Stromal cell of bone marrow (primary cell): ENCODE measurements at regions not wholly inside any gene's neighbourhood (a gene's known extent, or its start where the extent isn't known, plus 50 kb on each side); places are given as distances from the start of the nearest gene placed in this dataset.
A peak's percentile ranks its signal among the peaks of the same experiment; 100 is the strongest.
"Not testable (repeated sequence)": the region's sequence is repeated elsewhere in the genome, so short reads cannot be mapped to it uniquely, and the experiment has no call there.

ENCODE experiments used
- DNase-seq: peaks from one replicate; pipeline ENCODE4 v3.0.0-alpha.2; 2012; ENCODE audit warnings: low read depth

DNA sequence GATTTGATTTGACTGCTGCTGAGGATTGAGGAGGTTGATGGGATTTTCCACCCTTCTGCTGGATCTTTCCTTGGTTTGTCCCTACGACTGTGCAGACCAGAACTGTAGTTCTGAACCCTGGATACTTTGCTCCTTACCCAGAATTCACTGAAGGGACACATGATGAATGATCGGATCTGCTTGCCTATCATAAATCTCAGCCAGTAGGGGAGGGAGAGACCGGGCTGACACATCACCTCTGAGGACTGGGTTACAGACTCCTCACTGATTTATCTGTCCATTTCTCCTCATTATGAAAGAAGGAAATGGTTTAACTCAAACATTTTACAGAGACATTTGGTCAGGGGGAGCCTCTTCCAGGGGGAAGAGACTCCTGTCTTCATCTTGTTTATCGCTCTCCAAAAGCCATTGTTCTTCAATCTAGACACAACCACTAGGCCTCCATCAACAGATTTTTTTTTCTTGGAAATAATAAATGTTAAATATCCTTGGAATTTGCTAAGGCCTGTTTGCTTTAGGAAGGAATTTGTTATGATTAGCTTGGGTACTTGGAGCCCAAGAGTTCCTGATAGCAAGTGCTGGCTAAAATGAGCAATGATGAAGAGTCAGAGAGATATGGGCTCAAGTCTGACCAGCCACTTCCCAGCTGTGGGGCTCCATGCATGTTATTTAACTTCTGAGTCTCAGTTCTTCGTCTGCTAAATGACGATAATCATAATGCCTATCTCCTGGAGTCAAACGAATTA is 925.5 kb downstream of the SLC4A3 start:
- no peak for DNase-seq

DNA sequence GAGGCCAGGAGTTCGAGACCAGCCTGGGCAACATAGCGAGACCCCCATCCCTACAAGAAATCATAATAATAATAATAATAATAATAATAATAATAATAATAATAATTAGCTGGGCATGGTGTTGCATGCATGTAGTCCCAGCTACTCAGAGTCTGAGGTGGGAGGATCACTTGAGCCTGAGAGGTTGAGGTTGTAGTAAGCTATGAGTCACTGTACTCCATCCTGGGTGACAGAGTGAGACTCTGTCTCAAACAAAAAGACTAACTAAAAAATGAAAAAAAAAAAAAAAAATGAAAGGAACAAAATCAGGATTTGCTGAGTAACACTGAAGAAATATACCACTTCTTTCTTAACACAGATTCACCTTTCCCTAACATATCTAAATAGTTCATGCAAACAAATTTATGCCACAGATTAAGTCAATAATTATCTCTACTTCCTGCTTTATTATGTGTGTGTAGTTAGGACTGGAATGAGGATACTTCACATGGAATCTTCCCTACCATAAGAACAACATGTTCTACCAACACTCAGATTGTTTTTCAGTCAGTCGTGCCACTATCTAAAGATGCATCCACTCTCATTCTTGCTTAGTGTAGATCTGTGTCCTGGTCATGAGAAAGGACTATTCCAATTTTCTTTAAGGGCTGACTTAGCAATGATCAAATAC is 928.7 kb downstream of the SLC4A3 start:
- DNase-seq = no peak

- DNase-seq = peak; percentile 15
Observed at GRCh38 chr2:220556658-220557057, 929.2 kb downstream of the SLC4A3 start.

- DNase-seq = no peak
Observed at GRCh38 chr2:220560192-220560591, 932.8 kb downstream of the SLC4A3 start.

- no peak for DNase-seq
Observed at GRCh38 chr2:220562375-220563140, 935.1 kb downstream of the SLC4A3 start.

DNA sequence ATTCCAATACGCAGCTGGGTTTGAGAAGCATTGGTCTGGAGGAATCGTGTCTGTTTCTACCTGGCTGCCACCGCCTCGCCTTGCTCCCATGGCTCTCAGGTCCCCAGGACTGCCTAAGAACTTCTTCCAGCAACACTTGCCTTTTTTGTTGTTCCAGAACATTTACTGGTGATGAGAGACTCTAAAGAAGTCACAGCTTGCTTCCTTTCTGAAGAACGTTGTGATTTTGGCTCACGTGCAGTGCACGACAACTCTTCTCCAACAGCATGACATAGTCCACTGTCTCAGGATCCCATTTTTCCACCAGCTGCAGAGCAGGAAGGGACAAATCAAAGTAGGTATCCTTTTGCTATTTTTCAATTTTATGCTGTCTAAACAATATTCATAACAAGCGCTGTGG is 940.9 kb downstream of the SLC4A3 start:
- no peak for DNase-seq

DNA sequence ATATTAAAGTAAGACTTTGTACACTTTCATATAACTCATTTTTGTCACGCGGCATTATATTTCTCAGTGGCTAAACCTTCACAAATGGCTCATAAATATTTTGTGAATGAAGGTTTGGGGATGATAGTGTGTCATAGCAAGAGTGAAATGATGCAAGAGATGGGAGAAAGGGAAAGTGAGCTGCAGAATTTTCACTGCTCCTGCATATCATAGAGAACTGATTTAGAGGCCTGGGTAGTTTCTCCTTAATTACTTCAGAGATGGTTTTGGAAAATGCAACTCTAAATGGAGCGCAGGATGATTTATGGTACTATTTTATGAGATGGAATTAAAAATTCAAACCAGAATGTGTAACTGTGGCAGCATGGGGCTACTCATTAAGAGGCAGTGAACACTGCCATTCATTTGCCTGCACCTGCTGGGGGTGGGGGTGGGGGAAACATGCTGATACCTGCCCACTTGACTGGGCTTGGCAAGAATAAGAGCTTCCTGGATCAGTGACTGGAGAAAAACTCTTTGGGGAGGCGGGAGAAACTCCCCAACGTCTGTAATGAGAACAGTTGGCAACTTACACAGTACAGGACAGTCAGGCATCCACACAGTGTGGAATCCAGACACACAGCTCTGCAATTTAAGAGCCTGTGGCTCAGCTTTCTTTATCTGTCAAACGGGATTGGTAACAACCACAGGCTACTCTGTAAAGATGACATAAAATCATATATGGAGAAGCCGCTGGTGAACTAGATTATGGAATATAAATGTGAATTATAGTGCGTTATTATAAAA is 941.9 kb downstream of the SLC4A3 start:
- no peak for DNase-seq

GRCh38 chr2:220572385-220572784 is 945.0 kb downstream of the SLC4A3 start:
- DNase-seq = no peak

- DNase-seq = no peak
Observed at GRCh38 chr2:220574038-220574437, 946.6 kb downstream of the SLC4A3 start.

DNA sequence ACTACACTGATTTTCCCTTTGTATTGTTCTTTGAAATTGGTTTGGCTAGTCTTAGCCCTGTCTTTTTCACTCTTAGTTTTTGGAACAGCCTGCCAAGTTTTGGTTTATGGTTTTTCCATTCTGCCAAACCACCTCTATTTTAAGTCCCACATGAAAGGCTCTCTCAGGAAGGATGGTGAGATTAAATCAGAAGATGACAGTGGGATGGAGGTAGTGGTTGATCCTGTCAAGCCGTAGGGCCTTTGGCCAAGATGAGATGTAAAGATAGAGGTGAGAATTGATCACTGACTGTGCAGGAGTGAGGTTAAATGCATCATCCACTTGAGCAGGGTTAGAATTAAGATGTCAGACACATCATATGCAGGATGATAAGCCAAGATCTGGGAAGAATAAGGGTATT is 948.5 kb downstream of the SLC4A3 start:
- DNase-seq = no peak

- DNase-seq = no peak
Observed at GRCh38 chr2:220579452-220579851, 952.0 kb downstream of the SLC4A3 start.

GRCh38 chr2:220580113-220580512 is 952.7 kb downstream of the SLC4A3 start:
- DNase-seq = no peak

- DNase-seq = no peak
Observed at GRCh38 chr2:220583725-220584124, 956.3 kb downstream of the SLC4A3 start.

- DNase-seq = peak; percentile 56
Observed at GRCh38 chr2:220585241-220585640, 957.8 kb downstream of the SLC4A3 start.

DNA sequence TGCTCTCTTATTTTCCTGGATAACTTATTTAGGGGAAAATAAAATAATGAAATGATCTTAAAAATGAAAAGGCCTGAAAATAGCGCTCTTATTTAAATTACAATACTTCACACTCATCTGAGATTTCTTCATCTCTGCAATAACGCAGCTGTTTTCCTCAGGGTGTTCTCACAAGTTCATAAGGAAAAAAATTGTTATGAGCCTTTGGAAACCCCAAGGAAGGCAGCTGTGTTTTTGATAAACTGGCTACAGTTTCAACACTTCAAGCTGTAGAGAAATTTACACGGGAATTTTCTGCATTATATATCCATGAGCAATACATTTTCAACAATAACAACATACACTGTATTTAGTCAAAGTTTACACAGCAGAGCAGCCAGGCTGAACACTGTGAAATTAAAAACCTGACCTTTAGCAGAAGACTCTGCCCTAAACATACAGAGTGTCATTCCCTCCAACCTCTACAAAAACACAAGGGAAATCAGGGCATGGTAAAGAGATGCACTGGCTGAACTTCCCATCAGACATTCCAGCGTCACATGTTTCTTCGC is 959.6 kb downstream of the SLC4A3 start:
- DNase-seq = no peak

- DNase-seq = no peak
Observed at GRCh38 chr2:220588148-220588547, 960.7 kb downstream of the SLC4A3 start.

- DNase-seq = no peak
Observed at GRCh38 chr2:220590476-220590875, 963.0 kb downstream of the SLC4A3 start.

DNA sequence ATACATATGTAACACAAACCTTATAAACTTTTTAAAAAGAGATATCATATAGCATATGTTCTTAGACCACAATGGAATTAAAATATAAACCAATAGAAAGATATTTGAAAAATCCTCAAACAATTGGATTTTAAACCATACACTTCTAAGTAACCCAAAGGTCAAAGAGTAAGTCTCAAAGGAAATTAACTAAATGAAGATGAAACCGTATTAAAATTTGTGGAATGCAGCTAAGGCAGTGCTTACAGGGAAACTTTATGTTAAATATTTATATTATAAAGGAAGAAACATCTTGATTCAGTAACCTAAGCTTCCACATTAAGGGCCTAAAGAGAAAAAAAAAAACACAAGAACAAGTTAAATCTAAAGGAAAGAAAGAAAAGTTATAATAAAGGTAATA is 966.1 kb downstream of the SLC4A3 start:
- DNase-seq = no peak

DNA sequence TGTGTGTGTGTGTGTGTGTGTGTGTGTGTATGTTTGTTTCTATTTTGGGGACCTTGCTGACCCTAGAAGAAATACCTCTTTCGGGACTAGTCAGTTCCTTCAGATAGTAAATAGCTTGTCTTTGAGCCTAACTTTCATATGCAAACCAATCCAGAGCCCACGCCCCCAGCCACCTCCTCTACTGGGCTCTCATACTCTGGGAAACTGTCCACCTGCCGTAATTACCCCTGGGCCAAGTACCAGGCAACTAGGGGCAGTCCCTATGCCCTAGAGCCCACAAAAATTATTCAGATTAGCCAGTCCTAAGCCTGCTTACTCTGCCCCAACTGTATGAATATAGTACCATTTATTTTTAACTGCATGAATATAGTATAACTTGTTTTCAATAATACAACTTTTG is 970.4 kb downstream of the EPHA4 start:
- no peak for DNase-seq

GRCh38 chr2:220613004-220613403 is 959.1 kb downstream of the EPHA4 start:
- not testable (repeated sequence) for DNase-seq

GRCh38 chr2:220614064-220614463 is 958.0 kb downstream of the EPHA4 start:
- DNase-seq = no peak
